Lower leg skin (tissue), 4 donors: ENCODE measurements at regions not wholly inside any gene's neighbourhood (a gene's known extent, or its start where the extent isn't known, plus 50 kb on each side); places are given as distances from the start of the nearest gene placed in this dataset.

Source experiments
- DNase-seq, 2 donors: peaks; one replicate each; pipeline ENCODE4 v3.0.0-alpha.2; 2019; ENCODE audit warnings: low spot score in 2 of 2
- H3K4me3 ChIP-seq: fragments of 200-600 bp; sonication (generic); 2 replicates; pipeline ENCODE4 v1.5.1; 2017; ENCODE audit warnings: mild to moderate bottlenecking, low read depth; ENCODE audit not compliant: poor library complexity, severe bottlenecking
- CTCF ChIP-seq, 3 donors: fragments of 450-650 bp; IDR thresholded peaks; one replicate each; pipeline ENCODE4 v1.5.1; 2016; ENCODE audit warnings: antibody characterized with exemption in 3 of 3, mild to moderate bottlenecking in 3 of 3, moderate library complexity in 2 of 3
- POLR2A ChIP-seq, 2 donors: fragments of 450-650 bp; IDR thresholded peaks; one replicate each; pipeline ENCODE4 v1.6.1; 2016 to 2017; ENCODE audit warnings: antibody characterized with exemption in 2 of 2, mild to moderate bottlenecking in 1 of 2, moderate library complexity in 1 of 2
- WGBS, 2 donors: methylation state at CpG; one replicate each; pipeline ENCODE4 v1.1.5; 2018; 5-methylcytosine and 5-hydroxymethylcytosine counted together
- intact Hi-C: fragments of 100-400 bp; cut with DNase I; formaldehyde crosslinking; loops from one replicate; pipeline ENCODE4 v1.15.0; 2023; ENCODE audit warnings: low total_unique reads

GRCh38 chr20:53834062-53834442 lies 236.3 kb downstream of the BCAS1 start:
- WGBS, 2 donors: 68 to 77% methylated on average over 3 of the region's 3 CpGs
- no peak for TF ChIP-seq POLR2A (IDR thresholded peaks at IDR 0.05)
- no peak for TF ChIP-seq CTCF (IDR thresholded peaks at IDR 0.05)
- intact Hi-C loops: no loop called here
- no peak overlapping the region for H3K4me3 ChIP-seq
- no peak for DNase-seq

GRCh38 chr20:53833333-53834061 lies 236.9 kb downstream of the BCAS1 start:
- 53 to 65% methylated on average over 10 of the region's 10 CpGs for WGBS, 2 donors
- TF ChIP-seq CTCF (IDR thresholded peaks at IDR 0.05) (no peak), POLR2A (IDR thresholded peaks at IDR 0.05) (no peak)
- intact Hi-C loops: no loop called here
- DNase-seq: no peak
- H3K4me3 ChIP-seq: no peak overlapping the region

GRCh38 chr20:53832499-53832898 lies 237.9 kb downstream of the BCAS1 start:
- no peak overlapping the region for H3K4me3 ChIP-seq
- 93 to 94% methylated on average over 7 of the region's 7 CpGs for WGBS, 2 donors
- DNase-seq: no peak
- TF ChIP-seq POLR2A (IDR thresholded peaks at IDR 0.05) (no peak), CTCF (IDR thresholded peaks at IDR 0.05) (no peak)
- intact Hi-C loops: no loop called here

- WGBS, 2 donors: 93 to 98% methylated on average over 3 of the region's 3 CpGs
- intact Hi-C loops: no loop called here
- H3K4me3 ChIP-seq: no peak overlapping the region
- TF ChIP-seq CTCF (IDR thresholded peaks at IDR 0.05) (no peak), POLR2A (IDR thresholded peaks at IDR 0.05) (no peak)
- DNase-seq: no peak
These were observed 238.2 kb upstream of the ZNF217 start for GRCh38 chr20:53831812-53832211.

GRCh38 chr20:53831228-53831627 lies 237.6 kb upstream of the ZNF217 start:
- TF ChIP-seq CTCF (IDR thresholded peaks at IDR 0.05): no peak
- TF ChIP-seq POLR2A (IDR thresholded peaks at IDR 0.05): no peak
- no peak overlapping the region for H3K4me3 ChIP-seq
- 95 to 99% methylated on average over 5 of the region's 5 CpGs for WGBS, 2 donors

More at GRCh38 chr20:53831228-53831627, 237.6 kb upstream of the ZNF217 start:
- no peak for DNase-seq
- intact Hi-C loops: no loop called here
